SK-N-MC (cell line): ENCODE measurements at regions not wholly inside any gene's neighbourhood (a gene's known extent, or its start where the extent isn't known, plus 50 kb on each side); places are given as distances from the start of the nearest gene placed in this dataset.

Experiments used
- EZH2 ChIP-seq: fragments of 200-600 bp; sonication (generic); IDR thresholded peaks from one replicate; pipeline ENCODE4 v1.6.1; 2017; ENCODE audit warnings: antibody characterized with exemption
- FOXP2 ChIP-seq: optimal IDR thresholded peaks from 2 replicates; pipeline ENCODE3; 2011; ENCODE audit warnings: mild to moderate bottlenecking, moderate library complexity; ENCODE audit not compliant: insufficient read depth; ENCODE audit errors: extremely low read length, control extremely low read depth
- POLR2AphosphoS5 ChIP-seq: IDR thresholded peaks from 2 replicates; pipeline ENCODE4 v1.6.1; 2012; ENCODE audit warnings: mild to moderate bottlenecking, low read depth, low read length, borderline replicate concordance

- TF ChIP-seq POLR2AphosphoS5, result no peak
- TF ChIP-seq EZH2, result no peak
- no peak for TF ChIP-seq FOXP2
Measured at GRCh38 chr2:194706179-194706578, 950.8 kb upstream of the SLC39A10 start.
